AG04450 (cell line): ENCODE measurements at regions not wholly inside any gene's neighbourhood (a gene's known extent, or its start where the extent isn't known, plus 50 kb on each side); places are given as distances from the start of the nearest gene placed in this dataset.
A peak's percentile ranks its signal among the peaks of the same experiment; 100 is the strongest.
"Not testable (repeated sequence)": the region's sequence is repeated elsewhere in the genome, so short reads cannot be mapped to it uniquely, and the experiment has no call there.

ENCODE experiments used
- CTCF ChIA-PET: fragments of 300-600, 350-600 bp; formaldehyde crosslinking; extraction: SDS; loops from one replicate; lab custom pipeline; 2022; ENCODE audit warnings: antibody characterized with exemption, inconsistent platforms; lab: Charles Lee
- POLR2A ChIA-PET: fragments of 350-600 bp; formaldehyde crosslinking; extraction: SDS; loops from one replicate; lab custom pipeline; 2021; ENCODE audit warnings: antibody characterized with exemption, inconsistent platforms; lab: Yijun Ruan, JAX
- DNase-seq: peaks from one replicate; pipeline ENCODE4 v3.0.0-alpha.2; 2011; ENCODE audit warnings: low read depth, low spot score
- H3K27ac ChIP-seq: one replicate; pipeline ENCODE4 v1.5.1; 2012; ENCODE audit warnings: low read depth, low read length, control low read depth
- H3K27me3 ChIP-seq: one replicate; pipeline ENCODE4 v1.6.0; 2012; ENCODE audit warnings: low read length; ENCODE audit not compliant: control insufficient read depth, insufficient read depth
- H3K4me3 ChIP-seq: 2 replicates; pipeline ENCODE4 v1.5.1; 2011; ENCODE audit warnings: mild to moderate bottlenecking, low read depth, low read length, control low read depth
- H3K9me3 ChIP-seq: 2 replicates; pipeline ENCODE4 v1.5.1; 2012; ENCODE audit warnings: low read length; ENCODE audit not compliant: control insufficient read depth, insufficient read depth
- TF ChIP-seq, protein P1 (sequence below): IDR thresholded peaks from 2 replicates; pipeline ENCODE4 v1.5.1; 2011; ENCODE audit warnings: low read depth, low read length, control low read depth, inconsistent platforms

DNA sequence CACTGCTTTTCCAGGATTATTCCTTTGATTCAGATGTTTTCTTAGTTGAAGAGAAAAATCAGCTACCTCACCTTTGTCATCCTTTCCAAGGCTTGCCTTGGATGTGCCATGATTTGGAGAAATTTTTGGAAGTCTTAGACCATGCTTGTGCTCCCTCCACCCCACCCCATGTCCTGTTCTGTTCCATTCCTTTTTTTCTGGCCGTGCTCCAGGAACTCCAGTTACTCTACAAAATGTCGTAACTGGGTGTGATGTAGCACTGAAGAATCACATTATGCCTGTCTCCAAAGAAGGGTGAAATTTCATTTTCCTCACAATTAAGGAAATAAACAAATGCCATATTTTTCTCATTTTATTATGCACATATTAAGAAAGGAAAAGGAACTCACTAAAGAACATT is 217.8 kb upstream of the ZRANB2 start:
- ChIA-PET POLR2A (no interaction called here), CTCF (no interaction called here)
- TF ChIP-seq, protein P1, sequence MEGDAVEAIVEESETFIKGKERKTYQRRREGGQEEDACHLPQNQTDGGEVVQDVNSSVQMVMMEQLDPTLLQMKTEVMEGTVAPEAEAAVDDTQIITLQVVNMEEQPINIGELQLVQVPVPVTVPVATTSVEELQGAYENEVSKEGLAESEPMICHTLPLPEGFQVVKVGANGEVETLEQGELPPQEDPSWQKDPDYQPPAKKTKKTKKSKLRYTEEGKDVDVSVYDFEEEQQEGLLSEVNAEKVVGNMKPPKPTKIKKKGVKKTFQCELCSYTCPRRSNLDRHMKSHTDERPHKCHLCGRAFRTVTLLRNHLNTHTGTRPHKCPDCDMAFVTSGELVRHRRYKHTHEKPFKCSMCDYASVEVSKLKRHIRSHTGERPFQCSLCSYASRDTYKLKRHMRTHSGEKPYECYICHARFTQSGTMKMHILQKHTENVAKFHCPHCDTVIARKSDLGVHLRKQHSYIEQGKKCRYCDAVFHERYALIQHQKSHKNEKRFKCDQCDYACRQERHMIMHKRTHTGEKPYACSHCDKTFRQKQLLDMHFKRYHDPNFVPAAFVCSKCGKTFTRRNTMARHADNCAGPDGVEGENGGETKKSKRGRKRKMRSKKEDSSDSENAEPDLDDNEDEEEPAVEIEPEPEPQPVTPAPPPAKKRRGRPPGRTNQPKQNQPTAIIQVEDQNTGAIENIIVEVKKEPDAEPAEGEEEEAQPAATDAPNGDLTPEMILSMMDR: no peak
- DNase-seq: no peak
- Histone ChIP-seq H3K9me3 (no peaks in the 10 kb centered on the region), H3K4me3 (no peak overlapping the region), H3K27me3 (no peaks in the 10 kb centered on the region), H3K27ac (no peak overlapping the region)

GRCh38 chr1:71296551-71297134 is 215.8 kb upstream of the ZRANB2 start:
- H3K27me3 ChIP-seq: no peaks in the 10 kb centered on the region
- TF ChIP-seq, protein P1: no peak
- H3K4me3 ChIP-seq: no peak overlapping the region
- no peak for DNase-seq
- ChIA-PET POLR2A (no interaction called here), CTCF (no interaction called here)
- H3K27ac ChIP-seq: no peak overlapping the region
- H3K9me3 ChIP-seq: no peaks in the 10 kb centered on the region

GRCh38 chr1:71295350-71295749 is 214.5 kb upstream of the ZRANB2 start:
- Histone ChIP-seq H3K27me3 (no peaks in the 10 kb centered on the region), H3K4me3 (no peak overlapping the region), H3K27ac (no peak overlapping the region), H3K9me3 (no peaks in the 10 kb centered on the region)
- POLR2A ChIA-PET: no interaction called here
- CTCF ChIA-PET: no interaction called here
- TF ChIP-seq, protein P1: no peak
- DNase-seq: no peak

GRCh38 chr1:71294178-71294577 is 213.3 kb upstream of the ZRANB2 start:
- Histone ChIP-seq H3K27me3 (no peaks in the 10 kb centered on the region), H3K4me3 (no peak overlapping the region), H3K27ac (no peak overlapping the region), H3K9me3 (no peaks in the 10 kb centered on the region)
- ChIA-PET CTCF (interaction anchor here (1.3 kb wide), 1 partner anchor 13 kb away, joined by 3 read pairs; no protein-coding TSS in a partner anchor), POLR2A (no interaction called here)
- DNase-seq: peak; percentile 20
- TF ChIP-seq, protein P1: no peak

DNA sequence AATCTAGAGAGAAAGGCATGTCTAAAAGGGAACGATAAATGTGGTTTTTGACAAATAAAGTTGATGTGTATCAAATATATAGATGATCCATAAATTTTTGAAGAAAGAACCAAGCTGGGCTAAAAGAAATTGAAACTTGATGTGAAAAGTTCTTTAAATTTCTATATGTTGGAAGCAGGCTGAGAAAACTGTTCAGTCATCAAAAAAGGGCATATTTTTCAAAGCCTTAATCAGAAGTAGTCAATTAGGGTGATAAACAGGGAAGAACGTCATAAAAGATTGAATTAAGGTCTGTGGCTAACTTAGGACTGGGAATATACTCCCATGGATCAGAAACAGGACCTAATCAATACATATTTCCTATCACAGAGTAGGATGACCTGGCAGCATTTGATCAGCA is 211.4 kb upstream of the ZRANB2 start:
- POLR2A ChIA-PET: no interaction called here
- CTCF ChIA-PET: no interaction called here
- Histone ChIP-seq H3K9me3 (no peaks in the 10 kb centered on the region), H3K27ac (no peak overlapping the region), H3K27me3 (no peaks in the 10 kb centered on the region), H3K4me3 (no peak overlapping the region)
- TF ChIP-seq, protein P1: no peak
- no peak for DNase-seq

DNA sequence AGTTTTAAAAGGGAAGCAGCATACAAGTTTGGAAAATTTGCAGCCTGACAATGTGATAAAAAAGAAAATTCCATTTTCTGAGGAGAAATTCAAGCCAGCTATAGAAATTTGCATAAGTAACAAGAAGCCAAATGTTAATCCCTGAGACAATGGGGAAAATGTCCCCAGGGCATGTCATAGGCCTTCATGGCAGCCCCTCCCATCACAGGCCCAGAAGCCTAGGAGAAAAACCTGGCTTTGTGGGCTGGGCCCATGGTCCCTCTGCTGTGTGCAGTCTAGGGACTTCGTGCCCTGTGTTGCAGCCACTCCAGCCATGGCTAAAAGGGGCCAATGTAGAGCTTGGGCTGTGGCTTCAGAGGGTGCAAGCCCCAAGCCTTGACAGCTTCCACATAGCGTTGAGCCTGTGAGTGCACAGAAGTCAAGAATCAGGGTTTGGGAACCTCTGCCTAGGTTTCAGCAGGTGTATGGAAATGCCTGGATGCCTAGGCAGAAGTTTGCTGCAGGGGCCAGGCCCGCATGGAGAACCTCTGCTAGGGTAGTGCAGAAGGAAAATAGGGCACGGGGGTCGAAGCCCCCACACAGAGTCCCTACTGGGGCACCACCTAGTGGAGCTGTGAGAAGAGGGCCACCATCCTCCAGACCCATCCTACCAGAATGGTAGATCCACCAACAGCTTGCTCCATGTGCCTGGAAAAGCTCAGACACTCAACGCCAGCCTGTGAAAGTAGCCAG is 209.8 kb upstream of the ZRANB2 start:
- DNase-seq, H3K9me3 ChIP-seq, CTCF ChIA-PET, H3K27me3 ChIP-seq, H3K4me3 ChIP-seq, H3K27ac ChIP-seq, POLR2A ChIA-PET: not testable (repeated sequence)
